VCaP (cell line): ENCODE measurements at regions not wholly inside any gene's neighbourhood (a gene's known extent, or its start where the extent isn't known, plus 50 kb on each side); places are given as distances from the start of the nearest gene placed in this dataset.
A peak's percentile ranks its signal among the peaks of the same experiment; 100 is the strongest.
"Not testable (repeated sequence)": the region's sequence is repeated elsewhere in the genome, so short reads cannot be mapped to it uniquely, and the experiment has no call there.

Experiments used
- H3K27ac ChIP-seq: fragments of 450-650 bp; 2 replicates; pipeline ENCODE4 v1.5.1; 2017
- TF ChIP-seq, protein P1 (sequence below): fragments of 450-650 bp; conservative IDR thresholded peaks from 2 replicates; pipeline ENCODE4 v1.5.1; 2017; ENCODE audit warnings: mild to moderate bottlenecking, moderate library complexity

DNA sequence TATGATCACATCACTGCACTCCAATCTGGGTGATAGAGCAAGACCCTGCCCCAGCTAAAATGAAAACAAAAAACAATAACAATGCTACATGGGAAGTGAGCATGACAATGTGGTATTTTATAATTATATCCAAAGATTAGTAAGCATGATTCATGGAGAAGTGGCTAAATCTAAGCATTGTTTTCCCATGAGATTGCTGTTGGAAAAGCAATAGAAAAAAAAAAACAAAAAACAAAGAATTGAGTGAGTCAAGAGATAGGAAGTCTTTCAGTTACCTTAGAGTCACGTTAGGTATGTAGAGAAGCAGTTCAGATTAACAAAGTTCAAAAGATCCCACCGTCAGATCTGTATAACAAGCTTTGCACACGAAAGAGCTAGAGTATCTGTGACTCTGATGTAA is 210.3 kb upstream of the CNTN6 start:
- no peak overlapping the region for H3K27ac ChIP-seq
- TF ChIP-seq, protein P1, sequence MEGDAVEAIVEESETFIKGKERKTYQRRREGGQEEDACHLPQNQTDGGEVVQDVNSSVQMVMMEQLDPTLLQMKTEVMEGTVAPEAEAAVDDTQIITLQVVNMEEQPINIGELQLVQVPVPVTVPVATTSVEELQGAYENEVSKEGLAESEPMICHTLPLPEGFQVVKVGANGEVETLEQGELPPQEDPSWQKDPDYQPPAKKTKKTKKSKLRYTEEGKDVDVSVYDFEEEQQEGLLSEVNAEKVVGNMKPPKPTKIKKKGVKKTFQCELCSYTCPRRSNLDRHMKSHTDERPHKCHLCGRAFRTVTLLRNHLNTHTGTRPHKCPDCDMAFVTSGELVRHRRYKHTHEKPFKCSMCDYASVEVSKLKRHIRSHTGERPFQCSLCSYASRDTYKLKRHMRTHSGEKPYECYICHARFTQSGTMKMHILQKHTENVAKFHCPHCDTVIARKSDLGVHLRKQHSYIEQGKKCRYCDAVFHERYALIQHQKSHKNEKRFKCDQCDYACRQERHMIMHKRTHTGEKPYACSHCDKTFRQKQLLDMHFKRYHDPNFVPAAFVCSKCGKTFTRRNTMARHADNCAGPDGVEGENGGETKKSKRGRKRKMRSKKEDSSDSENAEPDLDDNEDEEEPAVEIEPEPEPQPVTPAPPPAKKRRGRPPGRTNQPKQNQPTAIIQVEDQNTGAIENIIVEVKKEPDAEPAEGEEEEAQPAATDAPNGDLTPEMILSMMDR, result no peak

DNA sequence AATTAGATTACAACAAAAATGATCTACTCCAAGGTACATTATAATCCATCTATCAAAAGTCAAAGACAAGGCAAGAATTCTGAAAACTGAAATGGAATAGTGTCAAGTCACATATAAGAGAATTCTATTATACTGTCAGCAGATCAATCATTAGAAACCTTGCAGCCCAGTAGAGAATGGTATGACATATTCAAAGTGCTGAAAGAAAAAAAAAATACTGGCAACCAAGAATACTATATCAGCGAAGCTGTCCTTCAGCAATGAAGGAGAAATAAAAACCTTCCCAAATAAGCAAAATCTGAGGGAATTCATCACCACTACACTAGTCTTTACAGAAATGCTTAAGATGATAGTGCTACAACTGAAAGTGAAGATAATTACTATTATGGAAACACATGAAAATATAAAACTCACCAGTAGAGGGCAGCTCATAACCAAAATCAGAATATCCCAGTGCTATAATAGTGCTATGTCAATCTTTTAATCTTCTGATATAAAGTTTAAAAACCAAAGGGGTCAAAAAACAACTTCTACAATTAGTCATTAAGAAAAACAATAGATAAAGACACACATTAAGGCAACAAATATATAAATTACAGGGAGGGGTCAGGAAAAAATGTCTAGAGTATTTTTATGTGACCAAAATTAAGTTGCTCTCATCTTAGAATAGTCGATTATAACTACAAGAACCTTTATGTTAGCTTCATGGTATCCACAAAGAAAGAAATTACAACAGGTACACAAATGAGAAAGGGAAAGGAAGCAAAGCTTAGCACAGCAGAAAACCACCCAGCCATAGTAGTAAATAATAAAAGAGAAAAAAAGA is 190.7 kb upstream of the CNTN6 start:
- TF ChIP-seq, protein P1, result peak; percentile 73
- H3K27ac ChIP-seq, result no peak overlapping the region

DNA sequence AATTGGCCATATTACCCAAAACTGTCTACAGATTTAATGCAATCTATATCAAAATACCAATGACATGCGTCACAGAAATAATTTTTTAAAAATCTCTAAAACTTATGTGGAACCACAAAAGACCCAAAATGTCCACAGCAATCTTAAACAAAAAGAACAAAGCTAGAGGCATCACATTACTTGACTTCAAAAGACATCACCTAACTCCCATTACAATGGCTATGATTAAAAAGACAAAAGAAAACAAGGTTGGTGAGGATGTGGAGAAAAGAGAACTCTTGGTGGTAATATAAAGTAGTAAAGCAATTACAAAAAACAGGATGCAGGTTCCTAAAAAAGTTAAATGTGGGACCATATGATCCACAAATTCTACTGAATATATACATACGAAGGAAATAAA is 187.6 kb upstream of the CNTN6 start:
- TF ChIP-seq, protein P1, result no peak
- no peak overlapping the region for H3K27ac ChIP-seq

DNA sequence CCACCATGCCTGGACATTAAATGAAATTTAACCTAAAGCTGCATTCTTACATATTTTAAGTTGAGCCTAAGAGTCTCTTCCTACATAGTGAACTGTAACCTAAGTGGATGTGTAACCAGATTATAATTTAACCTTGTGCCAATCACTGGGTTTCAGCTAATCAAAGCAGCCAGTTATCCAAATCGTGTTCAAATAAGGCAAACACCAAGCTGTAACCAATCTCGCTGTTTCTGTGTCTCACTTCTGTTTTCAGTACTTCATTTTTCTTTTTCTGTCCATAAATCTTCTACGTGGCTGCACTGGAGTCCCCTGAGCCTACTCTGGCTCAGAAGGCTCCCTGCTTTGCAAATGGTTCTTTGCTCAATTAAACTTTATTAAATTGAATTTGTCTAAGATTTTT is 186.1 kb upstream of the CNTN6 start:
- TF ChIP-seq, protein P1, result no peak
- no peak overlapping the region for H3K27ac ChIP-seq

DNA sequence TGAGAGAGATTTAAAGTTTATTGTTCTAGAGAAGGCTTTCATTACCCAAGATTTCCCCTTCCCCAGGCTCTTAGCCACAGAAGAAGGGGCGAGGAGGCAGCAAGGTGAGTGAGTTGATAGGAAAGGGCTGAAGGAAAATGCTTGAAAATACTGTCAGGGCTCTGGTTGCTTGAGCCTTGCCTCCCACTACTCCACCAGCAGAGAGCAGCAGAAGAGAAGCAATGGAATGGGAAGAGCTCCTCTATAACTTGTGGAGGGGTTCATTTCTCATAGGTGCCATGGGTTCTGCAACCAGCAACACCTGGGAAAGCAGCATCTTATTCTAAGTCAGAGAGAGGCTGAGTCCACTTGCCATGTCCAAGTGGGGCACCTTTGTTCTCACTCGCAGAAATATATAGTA is 184.0 kb upstream of the CNTN6 start:
- H3K27ac ChIP-seq, result no peak overlapping the region
- TF ChIP-seq, protein P1, result peak; percentile 79

DNA sequence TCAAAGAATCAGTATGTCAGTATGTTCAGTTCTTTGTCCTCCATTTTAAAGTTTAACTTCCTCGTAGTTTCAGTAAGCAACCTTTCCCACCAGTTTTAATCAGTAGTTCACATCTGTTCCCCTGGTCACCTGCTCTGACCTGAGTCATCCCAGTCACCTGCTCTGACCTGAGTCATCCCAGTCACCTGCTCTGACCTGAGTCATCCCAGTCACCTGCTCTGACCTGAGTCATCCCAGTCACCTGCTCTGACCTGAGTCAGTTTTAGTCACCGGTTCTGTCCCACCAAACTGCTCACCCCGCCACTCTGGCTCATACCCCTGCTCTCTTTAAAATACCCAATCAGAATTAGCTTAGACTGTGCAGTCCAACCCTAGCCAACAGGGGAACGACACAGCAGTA is 180.1 kb upstream of the CNTN6 start:
- H3K27ac ChIP-seq, result not testable (repeated sequence)

DNA sequence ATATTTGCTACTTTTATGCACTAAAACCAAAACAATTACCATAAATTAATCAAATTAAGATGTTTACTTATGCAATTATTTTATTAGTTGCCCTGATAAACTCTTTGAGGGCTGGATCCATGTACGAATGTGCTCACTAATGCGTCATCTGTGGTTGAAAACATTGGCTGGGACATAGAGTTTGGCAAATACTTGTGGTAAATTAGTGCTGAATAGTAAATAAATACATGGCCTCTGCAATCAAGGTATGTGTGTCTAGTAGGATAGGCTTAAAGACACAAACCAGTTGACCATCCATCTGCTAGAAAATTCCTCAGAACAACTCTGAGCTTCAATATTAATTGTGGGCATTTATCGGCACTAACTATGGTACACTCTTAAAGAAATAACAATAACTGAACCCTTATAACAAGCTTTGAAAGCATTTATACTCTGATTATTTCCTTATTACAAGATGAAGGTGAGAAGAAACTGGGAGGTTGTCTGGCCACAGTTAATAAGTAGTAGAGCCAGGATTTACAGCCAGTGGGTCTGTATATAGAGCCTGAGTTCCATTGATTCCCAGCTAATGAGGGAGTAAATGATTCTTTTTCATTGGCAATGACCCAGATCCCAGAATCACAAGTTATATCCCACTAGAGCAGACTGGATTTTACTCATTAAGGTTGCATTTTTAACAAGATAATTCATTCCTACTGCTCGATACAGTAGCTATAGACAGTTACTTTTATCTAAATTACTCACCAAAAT is 169.5 kb upstream of the CNTN6 start:
- TF ChIP-seq, protein P1, result no peak
- H3K27ac ChIP-seq, result no peak overlapping the region

DNA sequence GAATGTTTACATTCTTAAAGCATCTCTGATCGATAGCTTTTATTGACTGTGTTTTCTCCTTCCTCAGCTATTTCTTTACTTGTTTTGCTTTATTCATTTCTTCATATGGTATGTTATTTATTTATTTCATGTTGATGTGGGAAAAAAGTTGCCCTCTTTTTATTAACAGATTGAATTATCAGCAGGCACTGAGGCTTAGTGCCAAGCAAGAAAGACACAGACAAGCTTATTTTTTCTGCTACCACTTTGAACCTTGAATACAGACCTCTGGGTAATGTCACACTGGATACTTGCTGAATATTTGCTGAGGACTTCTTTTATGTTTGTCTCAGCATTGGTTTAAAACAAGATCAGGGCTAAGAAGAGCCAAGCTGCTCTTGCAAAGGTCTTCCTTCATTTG is 162.0 kb upstream of the CNTN6 start:
- TF ChIP-seq, protein P1, result no peak
- no peak overlapping the region for H3K27ac ChIP-seq
